Endodermal cell (in vitro differentiated cells): ENCODE measurements at regions not wholly inside any gene's neighbourhood (a gene's known extent, or its start where the extent isn't known, plus 50 kb on each side); places are given as distances from the start of the nearest gene placed in this dataset.
A peak's percentile ranks its signal among the peaks of the same experiment; 100 is the strongest.

ENCODE experiments used
- DNase-seq: peaks from one replicate; pipeline ENCODE4 v3.0.0-alpha.2; 2017
- H3K27ac ChIP-seq: 2 replicates; pipeline ENCODE4 v1.5.1; 2013; ENCODE audit warnings: mild to moderate bottlenecking, low read depth, low read length, moderate library complexity
- H3K27me3 ChIP-seq: 2 replicates; pipeline ENCODE4 v1.6.1; 2013; ENCODE audit warnings: mild to moderate bottlenecking, low read length, moderate library complexity; ENCODE audit not compliant: insufficient read depth, control insufficient read depth, poor library complexity, severe bottlenecking
- H3K36me3 ChIP-seq: 2 replicates; pipeline ENCODE4 v1.7.0; 2013; ENCODE audit warnings: mild to moderate bottlenecking, low read length, moderate library complexity; ENCODE audit not compliant: control insufficient read depth, insufficient read depth
- H3K4me1 ChIP-seq: one replicate; pipeline ENCODE4 v1.7.0; 2013; ENCODE audit warnings: low read length; ENCODE audit not compliant: control insufficient read depth, insufficient read depth
- H3K4me3 ChIP-seq: 2 replicates; pipeline ENCODE4 v1.5.1; 2013; ENCODE audit warnings: mild to moderate bottlenecking, low read length, moderate library complexity
- H3K9ac ChIP-seq: 2 replicates; pipeline ENCODE4 v1.6.1; 2013; ENCODE audit warnings: mild to moderate bottlenecking, low read length, moderate library complexity; ENCODE audit not compliant: poor library complexity, severe bottlenecking; ENCODE audit errors: extremely low read depth
- H3K9me3 ChIP-seq: 2 replicates; pipeline ENCODE4 v1.6.1; 2013; ENCODE audit warnings: mild to moderate bottlenecking, low read length, moderate library complexity; ENCODE audit not compliant: control insufficient read depth
- H3K27ac Mint-ChIP-seq: 2 replicates; pipeline ENCODE4 v1.8.0; 2020; ENCODE audit warnings: mixed read lengths
- H3K27me3 Mint-ChIP-seq: 2 replicates; pipeline ENCODE4 v1.8.0; 2021; ENCODE audit warnings: mild to moderate bottlenecking, mixed read lengths; ENCODE audit not compliant: insufficient read depth
- H3K36me3 Mint-ChIP-seq: 2 replicates; pipeline ENCODE4 v1.8.0; 2020; ENCODE audit warnings: low read depth, mixed read lengths
- H3K4me1 Mint-ChIP-seq: 2 replicates; pipeline ENCODE4 v1.8.0; 2020; ENCODE audit warnings: mixed read lengths
- H3K4me3 Mint-ChIP-seq: 2 replicates; pipeline ENCODE4 v1.8.0; 2020; ENCODE audit warnings: mild to moderate bottlenecking, moderate library complexity, mixed read lengths
- H3K9me3 Mint-ChIP-seq: 2 replicates; pipeline ENCODE4 v1.8.0; 2020; ENCODE audit warnings: mild to moderate bottlenecking, mixed read lengths
- WGBS, 2 experiments: methylation state at CpG; one replicate each; pipeline versions ENCODE4 v1.1.5 to v1.1.7; 2013; ENCODE audit warnings: missing lambda C conversion rate in 2 of 2, mixed read lengths in 1 of 2; ENCODE audit not compliant: insufficient coverage in 1 of 2, insufficient read length in 1 of 2; 5-methylcytosine and 5-hydroxymethylcytosine counted together
- TF ChIP-seq, protein P1 (sequence below): fragments of 200-600 bp; sonication (generic); conservative IDR thresholded peaks from 2 replicates; pipeline ENCODE4 v1.5.0; 2021; ENCODE audit warnings: antibody characterized with exemption, mild to moderate bottlenecking

DNA sequence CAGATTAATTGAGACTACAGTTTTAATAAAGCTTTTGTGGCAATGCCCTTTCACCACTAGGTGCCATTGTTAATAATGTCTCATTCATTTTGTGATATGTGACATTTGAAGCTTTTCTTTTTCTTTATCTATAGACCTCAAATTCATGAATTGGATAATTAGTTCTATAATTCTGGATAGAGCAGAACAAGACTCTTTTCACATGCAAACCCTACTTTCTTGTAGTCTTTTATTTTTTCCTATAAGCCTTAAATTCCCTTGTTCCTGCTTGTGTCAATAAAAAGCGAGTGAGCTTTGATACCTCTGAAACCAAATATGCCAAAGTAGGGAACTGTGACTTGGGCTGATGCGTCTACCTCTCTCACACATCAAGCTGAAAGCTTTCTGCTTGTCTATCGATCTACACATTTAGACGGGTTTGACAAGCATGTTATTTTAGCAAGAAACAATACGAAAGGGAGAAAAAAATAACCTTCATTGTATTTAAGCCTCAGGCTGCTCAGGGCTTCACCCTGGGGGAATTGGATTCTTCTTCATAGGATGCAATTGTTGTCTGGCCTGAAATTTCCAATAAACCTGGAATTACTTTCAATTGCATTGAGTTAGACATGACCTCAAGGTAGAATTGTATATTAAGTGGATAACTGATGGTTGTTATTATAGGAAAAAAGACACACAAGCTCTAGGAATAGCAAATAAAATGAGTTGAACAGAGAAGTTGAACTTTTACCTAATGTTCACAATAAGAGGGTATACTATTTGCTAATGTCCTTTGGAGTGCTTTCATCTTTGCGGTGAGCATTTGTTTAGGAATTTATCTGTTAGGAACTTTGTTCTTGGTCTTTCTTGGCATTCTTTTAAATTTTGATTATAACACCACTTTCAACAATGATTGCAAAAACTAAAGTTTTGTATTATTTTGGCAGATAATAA, 1150.2 kb upstream of the PCDH9 start:
- no peak for DNase-seq
- H3K4me3 Mint-ChIP-seq: no peak overlapping the region
- Histone ChIP-seq H3K4me1 (no peaks in the 10 kb centered on the region), H3K4me3 (no peak overlapping the region), H3K36me3 (no peaks in the 10 kb centered on the region), H3K27me3 (no peaks in the 10 kb centered on the region), H3K9me3 (no peaks in the 10 kb centered on the region), H3K9ac (no peak overlapping the region), H3K27ac (no peak overlapping the region)
- H3K9me3 Mint-ChIP-seq: no peaks in the 10 kb centered on the region
- TF ChIP-seq, protein P1, sequence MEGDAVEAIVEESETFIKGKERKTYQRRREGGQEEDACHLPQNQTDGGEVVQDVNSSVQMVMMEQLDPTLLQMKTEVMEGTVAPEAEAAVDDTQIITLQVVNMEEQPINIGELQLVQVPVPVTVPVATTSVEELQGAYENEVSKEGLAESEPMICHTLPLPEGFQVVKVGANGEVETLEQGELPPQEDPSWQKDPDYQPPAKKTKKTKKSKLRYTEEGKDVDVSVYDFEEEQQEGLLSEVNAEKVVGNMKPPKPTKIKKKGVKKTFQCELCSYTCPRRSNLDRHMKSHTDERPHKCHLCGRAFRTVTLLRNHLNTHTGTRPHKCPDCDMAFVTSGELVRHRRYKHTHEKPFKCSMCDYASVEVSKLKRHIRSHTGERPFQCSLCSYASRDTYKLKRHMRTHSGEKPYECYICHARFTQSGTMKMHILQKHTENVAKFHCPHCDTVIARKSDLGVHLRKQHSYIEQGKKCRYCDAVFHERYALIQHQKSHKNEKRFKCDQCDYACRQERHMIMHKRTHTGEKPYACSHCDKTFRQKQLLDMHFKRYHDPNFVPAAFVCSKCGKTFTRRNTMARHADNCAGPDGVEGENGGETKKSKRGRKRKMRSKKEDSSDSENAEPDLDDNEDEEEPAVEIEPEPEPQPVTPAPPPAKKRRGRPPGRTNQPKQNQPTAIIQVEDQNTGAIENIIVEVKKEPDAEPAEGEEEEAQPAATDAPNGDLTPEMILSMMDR: peak; percentile 22
- H3K36me3 Mint-ChIP-seq: no peaks in the 10 kb centered on the region
- 63 to 91% methylated on average over 2 to 6 of the region's 6 CpGs for WGBS, 2 experiments
- no peak overlapping the region for H3K27ac Mint-ChIP-seq
- no peaks in the 10 kb centered on the region for H3K4me1 Mint-ChIP-seq
- no peaks in the 10 kb centered on the region for H3K27me3 Mint-ChIP-seq

DNA sequence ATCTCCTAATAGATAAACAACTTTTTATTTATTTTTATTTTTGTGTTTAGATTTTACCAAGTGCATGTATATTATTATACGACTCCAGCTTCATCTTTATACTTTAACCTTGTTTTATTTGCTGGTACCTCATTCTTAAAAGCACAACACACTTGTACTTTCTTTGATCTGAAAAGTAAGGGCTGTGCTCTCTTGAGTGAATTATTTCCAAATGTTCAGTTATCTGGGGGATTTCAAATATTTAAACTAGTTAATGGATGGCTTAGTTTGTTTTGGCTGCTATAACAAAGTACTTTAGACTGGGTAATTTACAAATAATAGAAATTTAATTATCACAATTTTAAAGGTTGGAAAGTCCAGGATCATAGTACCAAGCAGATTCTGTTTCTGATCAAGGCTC, 1148.2 kb upstream of the PCDH9 start:
- Mint-ChIP-seq H3K4me3 (no peak overlapping the region), H3K4me1 (no peaks in the 10 kb centered on the region), H3K27me3 (no peaks in the 10 kb centered on the region), H3K36me3 (no peaks in the 10 kb centered on the region), H3K9me3 (no peaks in the 10 kb centered on the region), H3K27ac (no peak overlapping the region)
- DNase-seq: no peak
- Histone ChIP-seq H3K27me3 (no peaks in the 10 kb centered on the region), H3K4me1 (no peaks in the 10 kb centered on the region), H3K36me3 (no peaks in the 10 kb centered on the region), H3K9me3 (no peaks in the 10 kb centered on the region), H3K4me3 (no peak overlapping the region), H3K9ac (no peak overlapping the region), H3K27ac (no peak overlapping the region)
- TF ChIP-seq, protein P1: no peak
- WGBS, 2 experiments: 83% methylated on average over 1 of the region's 1 CpG; no CpG with 5 or more reads in 1 of the 2 experiments

DNA sequence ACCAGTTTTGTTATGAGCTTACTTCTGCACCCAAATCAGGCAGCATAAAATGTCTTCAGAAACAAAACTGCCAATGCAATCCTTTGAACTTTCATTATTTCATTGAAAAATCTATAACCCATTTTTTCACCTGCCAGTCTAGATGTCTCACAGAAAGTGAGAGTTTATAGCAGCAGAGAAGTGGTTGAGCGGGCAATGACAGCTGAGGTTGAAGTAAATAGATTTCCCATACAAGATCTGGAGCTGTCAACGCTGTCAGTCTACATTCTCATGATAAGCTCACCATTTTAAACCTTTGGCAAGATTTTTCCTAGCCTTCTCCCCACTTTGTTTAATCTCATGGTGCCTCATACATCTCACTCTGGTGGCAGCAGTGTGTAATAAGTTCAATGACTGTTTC, 1144.9 kb upstream of the PCDH9 start:
- Histone ChIP-seq H3K27ac (no peak overlapping the region), H3K36me3 (no peaks in the 10 kb centered on the region), H3K4me1 (no peaks in the 10 kb centered on the region), H3K27me3 (no peaks in the 10 kb centered on the region), H3K9me3 (no peaks in the 10 kb centered on the region), H3K9ac (no peak overlapping the region), H3K4me3 (no peak overlapping the region)
- TF ChIP-seq, protein P1: no peak
- Mint-ChIP-seq H3K27me3 (no peaks in the 10 kb centered on the region), H3K4me1 (no peaks in the 10 kb centered on the region), H3K36me3 (no peaks in the 10 kb centered on the region), H3K9me3 (no peaks in the 10 kb centered on the region), H3K27ac (no peak overlapping the region), H3K4me3 (no peak overlapping the region)
- WGBS, 2 experiments: 64 to 70% methylated on average over 2 of the region's 2 CpGs
- DNase-seq: no peak
